ENCODE measurements at regions not wholly inside any gene's neighbourhood (a gene's known extent, or its start where the extent isn't known, plus 50 kb on each side); places are given as distances from the start of the nearest gene placed in this dataset.

DNA sequence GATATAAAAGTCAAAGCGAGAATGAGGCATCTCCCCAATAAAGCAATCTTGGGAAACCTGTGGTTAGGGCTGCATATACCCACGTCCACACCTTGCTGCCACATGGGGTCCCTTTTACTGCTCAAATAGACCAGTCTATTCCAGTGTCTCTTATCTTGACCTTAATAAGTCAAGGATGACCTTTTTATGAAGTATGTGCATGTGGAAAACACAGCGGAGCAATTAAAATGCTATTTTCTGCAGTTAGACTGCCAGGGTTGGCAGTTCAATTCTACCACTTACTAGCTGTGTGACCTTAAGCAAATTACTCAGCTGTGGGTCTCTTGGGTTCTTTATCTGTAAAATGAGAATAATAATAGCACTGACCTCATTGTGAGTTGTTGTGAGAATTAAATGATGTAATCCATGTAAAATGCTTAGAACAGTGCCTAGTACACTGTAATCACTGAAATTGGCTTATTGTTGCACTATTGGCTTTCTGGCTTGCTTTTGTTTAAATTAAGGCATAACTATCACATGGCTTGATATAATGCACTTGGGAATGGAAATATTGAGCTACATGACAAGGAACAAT is 67.8 kb upstream of the HSPB3 start:
- no peak for TF ChIP-seq CTCF (IDR thresholded peaks at IDR 0.05)
- TF ChIP-seq POLR2A (IDR thresholded peaks at IDR 0.05): no peak

Data from thyroid gland (tissue), 4 donors.